HFF-Myc (cell line): ENCODE measurements at regions not wholly inside any gene's neighbourhood (a gene's known extent, or its start where the extent isn't known, plus 50 kb on each side); places are given as distances from the start of the nearest gene placed in this dataset.

Experiments
- DNase-seq: peaks from one replicate; pipeline ENCODE4 v3.0.0-alpha.2; 2011; ENCODE audit warnings: low read depth; ENCODE audit errors: extremely low read depth
- H3K4me3 ChIP-seq: replicated peaks from 2 replicates; pipeline ENCODE4 v1.5.1; 2011; ENCODE audit warnings: low read depth, mild to moderate bottlenecking, control low read depth, low read length
- CTCF ChIP-seq: IDR thresholded peaks from 2 replicates; pipeline ENCODE4 v1.5.1; 2012; ENCODE audit warnings: mild to moderate bottlenecking, low read depth, low read length, control low read depth; ENCODE audit errors: missing control alignments

GRCh38 chr5:4013106-4013898 lies 417.7 kb downstream of the IRX1 start:
- DNase-seq = no peak
- TF ChIP-seq CTCF = no peak
- no peak overlapping the region for H3K4me3 ChIP-seq

DNA sequence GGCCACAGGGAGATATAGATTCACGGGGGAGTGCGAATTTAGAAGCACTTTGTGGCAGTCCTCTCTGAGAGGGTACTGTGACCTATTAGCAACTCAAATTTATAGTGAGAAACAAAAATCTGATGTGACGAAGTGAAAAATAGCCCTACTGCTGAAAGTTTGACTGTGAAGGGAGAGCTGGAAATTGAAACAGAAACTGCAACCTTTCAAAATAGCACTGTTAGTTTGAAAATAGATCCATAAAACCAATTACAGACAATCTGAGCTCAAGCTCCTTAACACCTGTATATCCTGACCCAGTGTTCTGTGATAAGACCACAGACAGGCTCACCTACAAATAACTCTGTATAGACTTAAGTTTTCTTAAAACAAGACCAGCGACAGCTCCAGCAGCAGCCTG lies 420.1 kb downstream of the IRX1 start:
- no peak overlapping the region for H3K4me3 ChIP-seq
- DNase-seq = no peak
- no peak for TF ChIP-seq CTCF

- no peak overlapping the region for H3K4me3 ChIP-seq
- no peak for TF ChIP-seq CTCF
- no peak for DNase-seq
These were observed 421.6 kb downstream of the IRX1 start for GRCh38 chr5:4017076-4017803.

GRCh38 chr5:4018007-4018406 lies 422.4 kb downstream of the IRX1 start:
- no peak overlapping the region for H3K4me3 ChIP-seq
- no peak for TF ChIP-seq CTCF
- DNase-seq = no peak

DNA sequence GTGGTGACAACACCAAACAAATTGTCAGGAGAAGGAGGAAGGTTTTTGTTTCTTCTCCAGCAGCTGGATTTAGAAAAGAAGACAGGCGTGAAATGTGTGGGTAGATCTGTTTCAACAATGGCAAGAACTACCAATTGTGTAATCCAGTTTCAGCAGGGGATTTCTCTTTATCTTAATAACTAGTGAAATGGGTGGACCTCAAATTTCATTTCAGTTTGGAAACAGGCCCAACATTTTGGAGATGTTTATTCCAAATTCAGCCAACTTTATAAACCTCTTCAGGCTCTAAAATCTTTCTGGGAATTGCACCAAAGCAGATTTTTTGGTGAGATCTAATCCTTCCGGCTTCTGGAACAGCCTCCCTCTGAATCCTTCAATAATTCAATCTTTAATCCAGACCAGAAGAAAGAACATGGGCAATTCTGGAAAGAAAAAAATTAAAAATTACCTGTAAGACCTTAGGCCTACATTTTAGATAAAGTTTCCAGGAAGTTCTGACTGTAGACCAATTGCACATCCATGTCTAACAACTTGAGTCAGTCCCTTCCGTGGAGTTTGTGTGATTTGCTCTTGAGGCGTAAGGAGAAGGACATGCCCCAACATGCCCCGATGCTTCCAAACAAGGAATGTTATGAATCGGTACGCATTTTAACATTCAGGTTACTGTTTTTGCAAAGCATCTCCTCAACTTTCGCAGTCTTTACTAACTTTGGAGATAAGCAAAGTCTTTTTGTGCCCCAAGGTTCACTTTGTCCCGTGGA lies 423.6 kb downstream of the IRX1 start:
- H3K4me3 ChIP-seq = no peak overlapping the region
- TF ChIP-seq CTCF = no peak
- DNase-seq = no peak

DNA sequence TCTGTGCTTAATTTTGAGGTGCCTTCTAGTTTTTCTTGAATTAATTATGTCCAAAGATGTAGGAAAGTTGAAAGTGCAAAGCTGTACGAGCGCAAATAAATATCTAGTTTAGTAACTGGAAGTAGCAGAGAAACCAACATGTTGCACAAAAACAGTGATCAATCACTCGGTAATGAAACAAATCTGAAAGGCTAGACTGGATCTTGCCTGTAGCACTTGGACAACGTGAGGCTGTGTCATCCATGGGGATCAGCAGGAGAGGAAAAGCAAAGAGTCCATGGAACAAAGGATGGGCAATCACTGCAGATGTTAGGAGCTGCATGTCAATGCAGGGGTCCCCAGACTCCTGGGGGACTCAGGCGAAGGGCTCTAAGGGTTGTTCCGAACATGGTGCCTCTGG lies 424.2 kb downstream of the IRX1 start:
- no peak overlapping the region for H3K4me3 ChIP-seq
- TF ChIP-seq CTCF = no peak
- DNase-seq = no peak
